HAP-1 (cell line): ENCODE measurements at regions not wholly inside any gene's neighbourhood (a gene's known extent, or its start where the extent isn't known, plus 50 kb on each side); places are given as distances from the start of the nearest gene placed in this dataset.

Experiments used
- DNase-seq, 2 experiments: peaks; one replicate each; pipeline ENCODE4 v3.0.0-alpha.2; 2016 to 2020; ENCODE audit warnings: low spot score in 2 of 2
- H3K27me3 ChIP-seq: fragments of 250-450 bp; sonication (Bioruptor Pico); 2 replicates; pipeline ENCODE4 v1.5.1; 2020; ENCODE audit warnings: low read depth, mild to moderate bottlenecking, moderate library complexity
- H3K36me3 ChIP-seq: fragments of 250-450 bp; sonication (Bioruptor Pico); replicated peaks from 2 replicates; pipeline ENCODE4 v1.5.1; 2020; ENCODE audit warnings: mild to moderate bottlenecking
- H3K4me1 ChIP-seq: fragments of 250-450 bp; sonication (Bioruptor Pico); 2 replicates; pipeline ENCODE4 v1.5.1; 2020; ENCODE audit warnings: mild to moderate bottlenecking
- H3K4me3 ChIP-seq: fragments of 250-450 bp; sonication (Bioruptor Pico); 2 replicates; pipeline ENCODE4 v1.5.1; 2020; ENCODE audit warnings: mild to moderate bottlenecking, moderate library complexity
- H3K9me3 ChIP-seq: fragments of 250-450 bp; sonication (Bioruptor Pico); 2 replicates; pipeline ENCODE4 v1.5.1; 2020; ENCODE audit warnings: mild to moderate bottlenecking, moderate library complexity
- in situ Hi-C: fragments of 300-500 bp; cut with MboI; formaldehyde crosslinking; loops from 3 replicates; pipeline ENCODE4 v1.14.3; 2020; ENCODE audit warnings: low sequenced_read_pairs, inconsistent platforms, mixed read lengths

DNA sequence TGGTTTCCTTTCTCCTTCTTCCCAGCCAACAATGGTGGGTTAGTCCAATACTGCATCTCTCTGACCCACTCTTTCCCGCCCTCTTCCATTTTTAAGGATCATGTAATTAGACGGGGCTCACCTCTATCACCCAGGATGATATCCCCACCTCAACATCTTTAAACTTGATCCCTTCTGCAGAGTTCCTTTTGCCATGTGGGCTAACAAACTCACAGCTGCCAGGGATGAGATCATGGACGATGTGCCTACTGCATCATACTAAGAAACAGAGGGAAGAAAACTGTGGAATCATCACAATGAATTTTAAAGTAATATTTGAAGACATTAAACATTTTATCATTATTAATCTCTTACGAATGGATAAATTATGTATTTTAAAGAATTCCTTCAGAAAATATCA lies 183.5 kb downstream of the RDH14 start:
- Histone ChIP-seq H3K27me3 (no peaks in the 10 kb centered on the region), H3K36me3 (no peaks in the 10 kb centered on the region), H3K9me3 (no peaks in the 10 kb centered on the region), H3K4me3 (no peak overlapping the region), H3K4me1 (peaks cover 13% of the 10 kb centered on the region)
- no peak for DNase-seq
- in situ Hi-C loops, result loop anchor here (5.0 kb wide), 1 partner anchor 525 kb away; no protein-coding TSS in a partner anchor

DNA sequence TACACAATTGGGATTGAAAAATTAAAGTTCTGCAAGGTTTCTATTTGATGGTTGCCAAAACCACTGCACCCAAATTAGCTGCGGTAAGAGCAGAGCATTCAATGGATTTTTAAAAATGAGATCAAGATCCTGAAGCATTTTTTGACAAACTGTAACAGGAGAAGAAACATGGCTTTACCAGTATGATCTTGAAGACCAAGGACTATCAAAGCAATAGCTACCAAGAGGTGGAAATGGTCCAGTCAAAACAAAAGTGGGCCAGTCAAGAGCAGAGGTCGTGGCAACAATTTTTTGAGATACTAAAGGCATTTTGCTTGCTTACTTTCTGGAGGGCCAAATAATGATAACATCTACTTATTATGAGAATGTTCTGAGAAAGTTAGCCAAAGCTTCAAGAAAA lies 186.8 kb downstream of the RDH14 start:
- Histone ChIP-seq H3K27me3 (no peaks in the 10 kb centered on the region), H3K4me1 (peaks cover 13% of the 10 kb centered on the region), H3K4me3 (no peak overlapping the region), H3K36me3 (no peaks in the 10 kb centered on the region), H3K9me3 (no peaks in the 10 kb centered on the region)
- in situ Hi-C loops, result loop anchor here (25.0 kb wide), 1 partner anchor 186 kb away; no protein-coding TSS in a partner anchor
- no peak for DNase-seq

DNA sequence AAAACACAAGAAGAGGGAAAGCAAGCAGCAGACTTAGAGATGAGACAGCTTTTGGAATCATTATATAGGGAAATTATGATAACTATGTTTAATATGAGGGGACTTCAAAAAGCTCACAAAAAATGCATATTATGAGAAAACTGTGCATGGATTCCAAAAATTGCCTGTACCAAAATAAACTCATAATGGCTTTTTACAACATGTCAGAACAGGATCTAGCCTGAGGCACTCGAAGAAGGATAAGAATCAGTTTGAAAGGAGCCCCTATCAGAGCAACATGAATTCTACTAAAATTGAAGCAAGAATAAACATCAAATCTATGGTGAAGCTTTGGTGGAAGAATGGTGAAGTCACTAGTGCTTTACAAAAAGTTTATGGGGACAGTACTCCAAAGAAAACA lies 187.4 kb downstream of the RDH14 start:
- Histone ChIP-seq H3K27me3 (no peaks in the 10 kb centered on the region), H3K9me3 (no peaks in the 10 kb centered on the region), H3K4me3 (no peak overlapping the region), H3K36me3 (no peaks in the 10 kb centered on the region), H3K4me1 (peaks cover 13% of the 10 kb centered on the region)
- in situ Hi-C loops, result loop anchor here (25.0 kb wide), 1 partner anchor 186 kb away; no protein-coding TSS in a partner anchor
- no peak for DNase-seq

DNA sequence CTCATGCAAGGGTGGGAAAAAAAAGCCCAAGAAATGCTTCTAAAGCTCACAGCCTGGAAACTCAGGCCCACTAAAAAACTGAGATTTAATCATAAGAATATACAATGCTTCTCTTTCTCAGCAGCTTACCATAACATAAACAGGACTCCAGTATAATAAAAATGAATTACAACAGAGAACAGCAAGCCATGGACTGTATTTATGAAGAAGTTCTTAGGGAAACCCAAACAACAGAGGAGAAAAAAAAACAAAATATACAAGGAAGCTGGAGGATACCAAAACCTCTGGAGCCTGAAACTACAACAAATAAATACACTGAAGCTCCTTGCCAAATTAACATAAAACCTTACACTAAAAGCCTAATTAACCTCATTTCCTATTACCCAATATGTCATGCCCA lies 187.8 kb downstream of the RDH14 start:
- in situ Hi-C loops, result loop anchor here (25.0 kb wide), 1 partner anchor 185 kb away; no protein-coding TSS in a partner anchor
- no peak for DNase-seq
- Histone ChIP-seq H3K9me3 (no peaks in the 10 kb centered on the region), H3K4me3 (no peak overlapping the region), H3K27me3 (no peaks in the 10 kb centered on the region), H3K36me3 (no peaks in the 10 kb centered on the region), H3K4me1 (peaks cover 9% of the 10 kb centered on the region)

DNA sequence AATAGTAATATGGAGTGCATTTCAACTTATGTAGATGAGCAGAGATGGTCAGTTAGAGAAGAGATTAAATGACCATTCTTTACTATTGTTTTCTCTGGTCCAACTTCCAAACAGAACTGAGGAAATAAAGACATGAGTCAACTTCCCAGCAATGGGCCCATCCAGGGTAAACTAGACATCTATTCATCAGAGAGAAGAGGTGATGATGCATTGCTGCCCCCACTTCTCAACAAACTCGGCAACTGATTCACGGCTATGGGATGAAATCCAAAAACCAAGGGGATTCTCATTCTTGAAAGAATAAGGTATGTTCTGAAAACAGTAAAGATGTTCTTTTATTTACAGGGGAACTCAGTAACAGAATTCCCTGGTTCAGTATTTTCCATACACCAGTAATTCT lies 190.7 kb downstream of the RDH14 start:
- Histone ChIP-seq H3K36me3 (no peaks in the 10 kb centered on the region), H3K27me3 (no peaks in the 10 kb centered on the region), H3K4me1 (peaks cover 8% of the 10 kb centered on the region), H3K9me3 (no peaks in the 10 kb centered on the region), H3K4me3 (no peak overlapping the region)
- in situ Hi-C loops, result loop anchor here (25.0 kb wide), 1 partner anchor 182 kb away; no protein-coding TSS in a partner anchor
- DNase-seq, result no peak

DNA sequence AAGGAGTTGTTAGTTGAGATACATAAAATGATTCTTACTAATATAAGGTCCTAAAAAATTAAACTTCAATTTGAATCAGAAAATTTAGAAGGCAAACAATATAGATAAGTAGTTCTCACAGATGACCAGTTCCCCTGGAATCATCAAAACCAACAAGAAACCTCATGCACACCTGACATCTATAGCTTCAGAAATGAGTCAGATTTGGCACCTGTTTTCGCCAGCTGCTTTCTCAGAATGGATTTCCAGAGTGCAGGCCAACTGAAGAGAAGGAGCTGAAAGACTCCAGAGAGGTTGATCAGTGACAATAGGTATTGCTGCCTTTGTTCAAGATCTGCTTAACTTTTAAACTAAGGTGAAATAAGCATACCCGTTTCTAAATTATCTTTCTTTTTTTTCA lies 192.4 kb downstream of the RDH14 start:
- H3K9me3 ChIP-seq, result no peaks in the 10 kb centered on the region
- peaks cover 5% of the 10 kb centered on the region for H3K4me1 ChIP-seq
- H3K4me3 ChIP-seq, result no peak overlapping the region
- DNase-seq, result no peak
- H3K27me3 ChIP-seq, result no peaks in the 10 kb centered on the region
- H3K36me3 ChIP-seq, result no peaks in the 10 kb centered on the region
- in situ Hi-C loops, result loop anchor here (25.0 kb wide), 1 partner anchor 181 kb away; no protein-coding TSS in a partner anchor

DNA sequence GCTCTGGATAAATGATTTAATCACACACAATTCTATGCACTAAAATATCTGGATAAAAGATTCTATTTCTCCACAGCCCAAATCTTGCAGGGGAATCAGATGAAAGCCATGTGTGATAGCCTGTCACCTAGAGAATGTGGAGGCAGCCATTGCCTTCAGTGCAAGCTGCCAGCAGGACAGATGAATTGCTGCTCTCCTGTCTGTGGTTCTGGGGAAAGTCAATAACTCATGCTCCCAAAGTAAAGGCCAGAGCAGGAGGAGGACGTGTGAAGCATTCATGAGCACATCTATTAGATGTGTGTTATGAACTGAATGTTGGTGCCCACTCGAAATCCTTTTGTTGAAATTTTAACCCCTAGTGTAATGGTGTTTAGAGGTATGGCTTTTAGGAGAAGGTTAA lies 195.1 kb downstream of the RDH14 start:
- DNase-seq, result no peak
- in situ Hi-C loops, result loop anchor here (25.0 kb wide), 1 partner anchor 178 kb away; no protein-coding TSS in a partner anchor
- Histone ChIP-seq H3K4me3 (no peak overlapping the region), H3K27me3 (no peaks in the 10 kb centered on the region), H3K36me3 (no peaks in the 10 kb centered on the region), H3K9me3 (no peaks in the 10 kb centered on the region), H3K4me1 (no peaks in the 10 kb centered on the region; the same call in none of the 2 replicates)

DNA sequence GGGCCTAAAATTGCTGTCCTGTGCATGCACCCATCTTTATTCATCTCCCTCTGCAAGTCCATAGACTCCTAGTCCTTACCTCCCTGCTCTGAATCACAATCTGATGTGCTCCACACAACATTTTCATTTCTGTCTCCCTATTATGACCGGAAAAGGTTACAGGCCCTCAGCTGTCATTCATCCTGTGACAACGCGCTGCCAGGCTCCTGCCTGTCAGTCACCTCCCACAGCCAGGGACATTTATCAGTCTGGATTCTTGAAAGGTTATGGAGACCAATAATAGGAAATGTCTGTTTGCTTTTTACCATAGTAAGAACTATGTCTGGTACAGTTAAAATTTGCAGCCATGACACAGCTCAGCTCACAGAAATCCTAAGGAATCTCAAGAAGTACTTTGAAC lies 197.1 kb downstream of the RDH14 start:
- H3K27me3 ChIP-seq, result no peaks in the 10 kb centered on the region
- H3K4me3 ChIP-seq, result no peak overlapping the region
- no peaks in the 10 kb centered on the region for H3K4me1 ChIP-seq
- no peaks in the 10 kb centered on the region for H3K9me3 ChIP-seq
- in situ Hi-C loops, result loop anchor here (25.0 kb wide), 1 partner anchor 176 kb away; no protein-coding TSS in a partner anchor
- H3K36me3 ChIP-seq, result no peaks in the 10 kb centered on the region
- no peak for DNase-seq

DNA sequence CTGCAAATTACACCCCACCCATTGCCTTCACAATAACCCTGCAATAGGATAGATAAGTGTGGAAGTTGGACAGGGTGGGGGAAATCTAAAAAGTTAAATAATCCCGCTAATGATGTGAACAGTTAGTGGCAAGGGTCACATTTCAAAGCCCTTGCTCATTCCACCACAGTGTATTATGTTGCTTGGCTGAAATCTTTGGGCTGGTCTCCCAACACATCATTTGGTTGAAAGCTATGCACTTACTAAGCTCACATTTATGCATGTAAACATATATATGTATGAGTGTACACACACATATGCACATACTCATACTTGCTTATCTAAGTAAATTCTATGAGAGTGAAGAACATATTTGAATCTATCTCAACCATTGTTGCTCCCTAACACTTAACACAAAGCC lies 197.8 kb downstream of the RDH14 start:
- Histone ChIP-seq H3K4me1 (no peaks in the 10 kb centered on the region), H3K4me3 (no peak overlapping the region), H3K9me3 (no peaks in the 10 kb centered on the region), H3K27me3 (no peaks in the 10 kb centered on the region), H3K36me3 (no peaks in the 10 kb centered on the region)
- DNase-seq, result no peak
- in situ Hi-C loops, result loop anchor here (25.0 kb wide), 1 partner anchor 175 kb away; no protein-coding TSS in a partner anchor

DNA sequence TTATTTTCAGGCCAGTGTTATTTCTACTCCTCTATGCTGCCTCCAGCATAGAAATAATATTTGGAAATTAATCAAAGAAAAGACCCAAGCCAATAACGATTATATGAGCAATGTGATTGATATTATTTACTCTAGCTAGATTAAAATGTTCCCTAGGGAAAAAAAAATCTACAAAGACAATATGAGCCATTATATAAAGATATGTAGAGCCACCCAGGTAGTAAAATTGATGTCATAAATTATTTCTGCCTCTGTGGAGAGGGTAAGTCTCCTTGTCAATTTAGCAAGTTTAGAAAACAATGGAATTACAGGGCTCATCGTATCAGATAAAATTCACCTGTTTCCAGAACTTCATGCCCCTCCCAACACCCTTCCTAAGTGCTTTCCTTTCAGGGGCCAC lies 202.9 kb downstream of the RDH14 start:
- in situ Hi-C loops, result loop anchor here (25.0 kb wide), 1 partner anchor 170 kb away; no protein-coding TSS in a partner anchor
- H3K4me3 ChIP-seq, result no peak overlapping the region
- no peak for DNase-seq

DNA sequence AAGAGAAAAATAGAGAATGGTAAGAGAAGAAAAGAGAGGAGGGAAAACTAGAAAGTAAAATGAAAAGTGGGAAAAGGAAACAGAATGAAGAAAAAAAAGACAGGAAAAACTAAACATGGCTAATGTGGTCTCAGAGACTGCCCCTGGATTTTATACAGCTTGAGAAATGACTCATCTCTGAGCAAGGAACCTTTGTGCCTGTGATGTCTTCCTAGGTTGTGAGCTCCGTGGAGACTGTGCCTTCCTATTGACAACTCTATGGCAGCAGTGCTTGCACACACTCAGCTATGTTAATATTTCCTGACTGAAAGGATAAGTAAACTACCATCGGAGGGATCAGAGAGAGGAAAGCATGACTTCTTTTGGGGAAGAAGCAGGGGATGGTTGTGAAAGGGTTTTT lies 203.8 kb downstream of the RDH14 start:
- H3K4me3 ChIP-seq, result no peak overlapping the region
- no peaks in the 10 kb centered on the region for H3K36me3 ChIP-seq
- no peaks in the 10 kb centered on the region for H3K4me1 ChIP-seq
- H3K9me3 ChIP-seq, result no peaks in the 10 kb centered on the region
- DNase-seq, result no peak
- no peaks in the 10 kb centered on the region for H3K27me3 ChIP-seq
- in situ Hi-C loops, result loop anchor here (25.0 kb wide), 1 partner anchor 169 kb away; no protein-coding TSS in a partner anchor

More for the DNA sequence above, 202.9 kb downstream of the RDH14 start:
- no peaks in the 10 kb centered on the region for H3K27me3 ChIP-seq
- H3K9me3 ChIP-seq, result no peaks in the 10 kb centered on the region
- H3K36me3 ChIP-seq, result no peaks in the 10 kb centered on the region
- H3K4me1 ChIP-seq, result no peaks in the 10 kb centered on the region

DNA sequence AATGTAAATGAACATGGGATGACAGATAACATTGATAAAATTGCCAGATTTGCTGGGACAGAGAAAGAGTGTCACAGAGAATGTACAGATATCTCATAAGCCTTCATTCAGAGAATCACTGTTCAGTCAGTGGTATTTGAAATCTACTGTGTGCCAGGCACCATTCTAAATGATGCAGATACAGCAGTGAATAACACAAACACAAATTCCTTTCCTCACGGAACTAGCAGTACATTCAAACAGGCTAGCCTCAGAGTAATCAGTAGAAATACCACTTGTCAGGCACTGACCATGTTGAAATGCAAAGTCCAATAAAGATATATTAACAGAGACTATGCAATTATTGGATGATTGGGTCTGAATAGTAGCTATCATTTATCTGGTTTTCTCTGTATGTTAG lies 211.0 kb downstream of the RDH14 start:
- in situ Hi-C loops, result no loop called here

DNA sequence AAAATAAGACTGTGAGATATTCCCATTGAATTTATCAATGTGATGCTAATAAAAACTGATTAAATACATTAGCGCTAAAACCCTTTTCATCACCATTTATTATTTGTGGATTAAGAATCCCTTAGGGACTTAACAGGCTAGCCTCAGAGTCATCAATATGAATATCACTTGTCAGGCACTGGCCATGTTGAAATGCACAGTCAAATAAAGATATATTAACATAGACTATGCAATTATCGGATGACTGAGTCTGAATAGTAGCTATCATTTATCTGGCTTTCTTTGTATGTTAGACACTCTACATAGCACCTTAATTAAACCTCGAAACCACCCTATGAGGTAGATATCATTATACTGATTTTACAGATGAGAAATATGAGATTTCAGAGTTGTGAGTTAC lies 213.6 kb downstream of the RDH14 start:
- no peaks in the 10 kb centered on the region for H3K9me3 ChIP-seq
- no peak overlapping the region for H3K4me3 ChIP-seq
- peak in 1 of 2 experiments; percentile 76 for DNase-seq
- no peaks in the 10 kb centered on the region for H3K36me3 ChIP-seq
- peaks cover 28% of the 10 kb centered on the region for H3K4me1 ChIP-seq
- in situ Hi-C loops, result no loop called here
- H3K27me3 ChIP-seq, result no peaks in the 10 kb centered on the region

More for the DNA sequence above, 211.0 kb downstream of the RDH14 start:
- Histone ChIP-seq H3K36me3 (no peaks in the 10 kb centered on the region), H3K9me3 (no peaks in the 10 kb centered on the region), H3K27me3 (no peaks in the 10 kb centered on the region), H3K4me1 (peaks cover 28% of the 10 kb centered on the region), H3K4me3 (no peak overlapping the region)
- DNase-seq, result no peak

DNA sequence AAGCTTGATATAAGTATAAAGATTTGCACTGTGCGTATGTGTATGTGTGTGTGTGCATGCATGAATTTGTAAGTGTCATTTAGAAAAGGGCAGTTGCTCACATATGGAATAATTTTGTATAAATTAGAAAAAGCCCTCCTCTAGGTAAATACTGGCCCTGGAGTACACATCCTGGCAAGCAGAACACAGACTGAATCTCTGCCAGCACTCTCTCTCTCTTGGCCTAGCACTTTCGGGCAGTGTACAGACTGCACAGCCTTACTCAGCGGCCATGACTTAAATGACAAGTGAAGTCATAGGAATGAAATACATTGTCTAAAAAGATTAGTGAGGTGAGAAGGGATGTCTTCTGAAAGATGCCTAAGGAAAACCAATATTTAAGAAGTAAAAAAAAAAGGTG lies 214.1 kb downstream of the RDH14 start:
- DNase-seq, result peak; percentile 47 to 49
- Histone ChIP-seq H3K27me3 (no peaks in the 10 kb centered on the region), H3K4me3 (no peak overlapping the region), H3K4me1 (peaks cover 28% of the 10 kb centered on the region), H3K9me3 (no peaks in the 10 kb centered on the region), H3K36me3 (no peaks in the 10 kb centered on the region)
- in situ Hi-C loops, result no loop called here

DNA sequence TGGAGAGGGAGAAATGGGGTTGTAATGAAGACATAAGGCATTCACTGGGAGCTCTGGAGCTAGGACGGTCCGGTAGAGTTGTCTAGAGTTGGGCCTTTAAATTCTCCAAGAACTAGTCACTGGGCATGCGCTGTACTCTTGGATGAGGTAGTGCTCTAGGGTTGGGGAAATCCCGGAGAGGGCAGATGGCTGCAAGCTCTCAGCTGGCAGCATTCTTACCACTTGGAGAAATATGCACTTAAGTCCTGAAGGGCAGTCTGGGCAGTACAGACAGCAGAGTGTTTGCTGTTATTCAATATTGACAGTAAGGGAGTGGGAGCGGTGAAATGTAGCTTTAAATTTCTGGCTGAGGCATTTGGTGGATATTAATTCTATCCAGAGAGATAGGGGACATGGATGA lies 214.6 kb downstream of the RDH14 start:
- Histone ChIP-seq H3K9me3 (no peaks in the 10 kb centered on the region), H3K4me3 (no peak overlapping the region), H3K27me3 (no peaks in the 10 kb centered on the region), H3K36me3 (no peaks in the 10 kb centered on the region), H3K4me1 (peaks cover 28% of the 10 kb centered on the region)
- in situ Hi-C loops, result no loop called here
- no peak for DNase-seq
